PC-9 (cell line): ENCODE measurements at regions not wholly inside any gene's neighbourhood (a gene's known extent, or its start where the extent isn't known, plus 50 kb on each side); places are given as distances from the start of the nearest gene placed in this dataset.

Source experiments
- EZH2 ChIP-seq: fragments of 200-600 bp; sonication (generic); IDR thresholded peaks from 2 replicates; pipeline ENCODE4 v1.8.0; 2017; ENCODE audit warnings: antibody characterized with exemption, low read depth
- TF ChIP-seq, protein P1 (sequence below): fragments of 200-600 bp; sonication (generic); conservative IDR thresholded peaks from 2 replicates; pipeline ENCODE4 v1.6.1; 2017; ENCODE audit warnings: mixed run types, antibody characterized with exemption, mild to moderate bottlenecking, moderate library complexity

DNA sequence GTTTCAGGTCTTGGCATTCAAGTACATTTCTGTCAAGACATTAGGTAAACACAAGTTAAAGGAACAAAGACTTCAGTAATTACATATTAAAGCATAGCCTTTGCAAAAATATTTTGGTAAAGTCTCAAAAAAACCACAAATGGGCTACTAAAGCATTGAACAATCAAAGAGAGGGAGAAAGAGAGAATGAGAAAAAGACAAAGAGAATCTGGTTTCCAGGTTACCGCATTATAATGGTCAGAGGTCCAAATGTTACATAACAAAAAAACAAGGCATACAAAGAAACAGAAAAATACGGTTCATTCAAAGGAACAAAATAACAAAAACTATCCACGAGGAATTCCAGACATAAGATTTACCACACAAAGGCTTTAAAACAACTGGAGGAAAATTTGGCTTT is 327.9 kb downstream of the AKAIN1 start:
- TF ChIP-seq, protein P1, sequence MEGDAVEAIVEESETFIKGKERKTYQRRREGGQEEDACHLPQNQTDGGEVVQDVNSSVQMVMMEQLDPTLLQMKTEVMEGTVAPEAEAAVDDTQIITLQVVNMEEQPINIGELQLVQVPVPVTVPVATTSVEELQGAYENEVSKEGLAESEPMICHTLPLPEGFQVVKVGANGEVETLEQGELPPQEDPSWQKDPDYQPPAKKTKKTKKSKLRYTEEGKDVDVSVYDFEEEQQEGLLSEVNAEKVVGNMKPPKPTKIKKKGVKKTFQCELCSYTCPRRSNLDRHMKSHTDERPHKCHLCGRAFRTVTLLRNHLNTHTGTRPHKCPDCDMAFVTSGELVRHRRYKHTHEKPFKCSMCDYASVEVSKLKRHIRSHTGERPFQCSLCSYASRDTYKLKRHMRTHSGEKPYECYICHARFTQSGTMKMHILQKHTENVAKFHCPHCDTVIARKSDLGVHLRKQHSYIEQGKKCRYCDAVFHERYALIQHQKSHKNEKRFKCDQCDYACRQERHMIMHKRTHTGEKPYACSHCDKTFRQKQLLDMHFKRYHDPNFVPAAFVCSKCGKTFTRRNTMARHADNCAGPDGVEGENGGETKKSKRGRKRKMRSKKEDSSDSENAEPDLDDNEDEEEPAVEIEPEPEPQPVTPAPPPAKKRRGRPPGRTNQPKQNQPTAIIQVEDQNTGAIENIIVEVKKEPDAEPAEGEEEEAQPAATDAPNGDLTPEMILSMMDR: no peak
- no peak for TF ChIP-seq EZH2
